ENCODE measurements at regions not wholly inside any gene's neighbourhood (a gene's known extent, or its start where the extent isn't known, plus 50 kb on each side); places are given as distances from the start of the nearest gene placed in this dataset.

GRCh38 chr7:51665045-51665780, 348.6 kb upstream of the COBL start:
- peak overlapping the region; percentile 25 for H3K27ac ChIP-seq (ENCODE audit: low read depth, low read length)
- 65% methylated on average over 4 of the region's 7 CpGs for WGBS (ENCODE audit: insufficient coverage)
- H3K9me3 ChIP-seq (ENCODE audit: control insufficient read depth, insufficient read depth, low read length), result no peaks in the 10 kb centered on the region
- no peaks in the 10 kb centered on the region for H3K36me3 ChIP-seq (ENCODE audit: control insufficient read depth, insufficient read depth, low read length)
- DNase-seq (ENCODE audit: low read depth in 4 of 6, low spot score in 6 of 6), result peak in 2 of 6 donors; percentile 71 to 87
- no peaks in the 10 kb centered on the region for H3K27me3 ChIP-seq (ENCODE audit: control insufficient read depth, insufficient read depth, low read length)
- no peaks in the 10 kb centered on the region for H3K4me1 ChIP-seq (ENCODE audit: control insufficient read depth, insufficient read depth, low read length)
- H3K4me3 ChIP-seq (ENCODE audit: low read depth, low read length), result no peak overlapping the region

GRCh38 chr7:51660516-51660915, 343.9 kb upstream of the COBL start:
- no peak overlapping the region for H3K27ac ChIP-seq (ENCODE audit: low read depth, low read length)
- H3K4me1 ChIP-seq (ENCODE audit: control insufficient read depth, insufficient read depth, low read length), result no peaks in the 10 kb centered on the region
- no peaks in the 10 kb centered on the region for H3K36me3 ChIP-seq (ENCODE audit: control insufficient read depth, insufficient read depth, low read length)
- no peak for DNase-seq (ENCODE audit: low read depth in 4 of 6, low spot score in 6 of 6)
- H3K9me3 ChIP-seq (ENCODE audit: control insufficient read depth, insufficient read depth, low read length), result no peaks in the 10 kb centered on the region
- no peaks in the 10 kb centered on the region for H3K27me3 ChIP-seq (ENCODE audit: control insufficient read depth, insufficient read depth, low read length)
- H3K4me3 ChIP-seq (ENCODE audit: low read depth, low read length), result no peak overlapping the region
- WGBS (ENCODE audit: insufficient coverage), result 94% methylated on average over 3 of the region's 7 CpGs

- no peak overlapping the region for H3K27ac ChIP-seq (ENCODE audit: low read depth, low read length)
- H3K36me3 ChIP-seq (ENCODE audit: control insufficient read depth, insufficient read depth, low read length), result no peaks in the 10 kb centered on the region
- H3K27me3 ChIP-seq (ENCODE audit: control insufficient read depth, insufficient read depth, low read length), result no peaks in the 10 kb centered on the region
- H3K4me3 ChIP-seq (ENCODE audit: low read depth, low read length), result no peak overlapping the region
- WGBS (ENCODE audit: insufficient coverage), result 93% methylated on average over 5 of the region's 6 CpGs
- H3K9me3 ChIP-seq (ENCODE audit: control insufficient read depth, insufficient read depth, low read length), result no peaks in the 10 kb centered on the region
- H3K4me1 ChIP-seq (ENCODE audit: control insufficient read depth, insufficient read depth, low read length), result no peaks in the 10 kb centered on the region
- no peak for DNase-seq (ENCODE audit: low read depth in 4 of 6, low spot score in 6 of 6)
These were observed 342.1 kb upstream of the COBL start for GRCh38 chr7:51658684-51659083.

- Histone ChIP-seq H3K27me3 (ENCODE audit: control insufficient read depth, insufficient read depth, low read length) (no peaks in the 10 kb centered on the region), H3K36me3 (ENCODE audit: control insufficient read depth, insufficient read depth, low read length) (no peaks in the 10 kb centered on the region), H3K4me3 (ENCODE audit: low read depth, low read length) (no peak overlapping the region), H3K4me1 (ENCODE audit: control insufficient read depth, insufficient read depth, low read length) (peaks cover 22% of the 10 kb centered on the region), H3K27ac (ENCODE audit: low read depth, low read length) (peak overlapping the region; percentile 62), H3K9me3 (ENCODE audit: control insufficient read depth, insufficient read depth, low read length) (no peaks in the 10 kb centered on the region)
- 11% methylated on average over 14 of the region's 14 CpGs for WGBS (ENCODE audit: insufficient coverage)
- peak in 5 of 6 donors; percentile 58 to 94 (median 64) for DNase-seq (ENCODE audit: low read depth in 4 of 6, low spot score in 6 of 6)
These were observed 331.3 kb upstream of the COBL start for GRCh38 chr7:51647931-51648351.

GRCh38 chr7:51647486-51647885, 330.9 kb upstream of the COBL start:
- Histone ChIP-seq H3K4me3 (ENCODE audit: low read depth, low read length) (no peak overlapping the region), H3K4me1 (ENCODE audit: control insufficient read depth, insufficient read depth, low read length) (peaks cover 22% of the 10 kb centered on the region), H3K36me3 (ENCODE audit: control insufficient read depth, insufficient read depth, low read length) (no peaks in the 10 kb centered on the region), H3K27ac (ENCODE audit: low read depth, low read length) (peak overlapping the region; percentile 6), H3K9me3 (ENCODE audit: control insufficient read depth, insufficient read depth, low read length) (no peaks in the 10 kb centered on the region), H3K27me3 (ENCODE audit: control insufficient read depth, insufficient read depth, low read length) (no peaks in the 10 kb centered on the region)
- DNase-seq (ENCODE audit: low read depth in 4 of 6, low spot score in 6 of 6), result no peak
- 38% methylated on average over 5 of the region's 5 CpGs for WGBS (ENCODE audit: insufficient coverage)

- Histone ChIP-seq H3K27ac (ENCODE audit: low read depth, low read length) (no peak overlapping the region), H3K27me3 (ENCODE audit: control insufficient read depth, insufficient read depth, low read length) (no peaks in the 10 kb centered on the region), H3K9me3 (ENCODE audit: control insufficient read depth, insufficient read depth, low read length) (no peaks in the 10 kb centered on the region), H3K36me3 (ENCODE audit: control insufficient read depth, insufficient read depth, low read length) (no peaks in the 10 kb centered on the region), H3K4me3 (ENCODE audit: low read depth, low read length) (no peak overlapping the region), H3K4me1 (ENCODE audit: control insufficient read depth, insufficient read depth, low read length) (peaks cover 22% of the 10 kb centered on the region)
- peak in 1 of 6 donors; percentile 23 for DNase-seq (ENCODE audit: low read depth in 4 of 6, low spot score in 6 of 6)
- 76% methylated on average over 9 of the region's 16 CpGs for WGBS (ENCODE audit: insufficient coverage)
These were observed 329.2 kb upstream of the COBL start for GRCh38 chr7:51645702-51646298.

GRCh38 chr7:51645255-51645654, 328.6 kb upstream of the COBL start:
- peak in 1 of 6 donors; percentile 75 for DNase-seq (ENCODE audit: low read depth in 4 of 6, low spot score in 6 of 6)
- 22% methylated on average over 8 of the region's 11 CpGs for WGBS (ENCODE audit: insufficient coverage)
- no peak overlapping the region for H3K27ac ChIP-seq (ENCODE audit: low read depth, low read length)

GRCh38 chr7:51644216-51644615, 327.6 kb upstream of the COBL start:
- DNase-seq (ENCODE audit: low read depth in 4 of 6, low spot score in 6 of 6), result no peak
- Histone ChIP-seq H3K27ac (ENCODE audit: low read depth, low read length) (no peak overlapping the region), H3K36me3 (ENCODE audit: control insufficient read depth, insufficient read depth, low read length) (no peaks in the 10 kb centered on the region), H3K4me1 (ENCODE audit: control insufficient read depth, insufficient read depth, low read length) (peaks cover 22% of the 10 kb centered on the region), H3K4me3 (ENCODE audit: low read depth, low read length) (no peak overlapping the region), H3K27me3 (ENCODE audit: control insufficient read depth, insufficient read depth, low read length) (no peaks in the 10 kb centered on the region), H3K9me3 (ENCODE audit: control insufficient read depth, insufficient read depth, low read length) (no peaks in the 10 kb centered on the region)
- no CpG with 5 or more reads among the region's 2 CpGs for WGBS (ENCODE audit: insufficient coverage)

More at GRCh38 chr7:51645255-51645654, 328.6 kb upstream of the COBL start:
- Histone ChIP-seq H3K4me3 (ENCODE audit: low read depth, low read length) (no peak overlapping the region), H3K27me3 (ENCODE audit: control insufficient read depth, insufficient read depth, low read length) (no peaks in the 10 kb centered on the region), H3K36me3 (ENCODE audit: control insufficient read depth, insufficient read depth, low read length) (no peaks in the 10 kb centered on the region), H3K9me3 (ENCODE audit: control insufficient read depth, insufficient read depth, low read length) (no peaks in the 10 kb centered on the region), H3K4me1 (ENCODE audit: control insufficient read depth, insufficient read depth, low read length) (peaks cover 22% of the 10 kb centered on the region)

GRCh38 chr7:51640841-51641240, 324.2 kb upstream of the COBL start:
- DNase-seq (ENCODE audit: low read depth in 4 of 6, low spot score in 6 of 6), result no peak
- Histone ChIP-seq H3K27me3 (ENCODE audit: control insufficient read depth, insufficient read depth, low read length) (no peaks in the 10 kb centered on the region), H3K9me3 (ENCODE audit: control insufficient read depth, insufficient read depth, low read length) (no peaks in the 10 kb centered on the region), H3K4me3 (ENCODE audit: low read depth, low read length) (no peak overlapping the region), H3K27ac (ENCODE audit: low read depth, low read length) (no peak overlapping the region), H3K36me3 (ENCODE audit: control insufficient read depth, insufficient read depth, low read length) (no peaks in the 10 kb centered on the region), H3K4me1 (ENCODE audit: control insufficient read depth, insufficient read depth, low read length) (peaks cover 14% of the 10 kb centered on the region)
- WGBS (ENCODE audit: insufficient coverage), result no CpG with 5 or more reads among the region's 9 CpGs

Measured in spinal cord (tissue), 9 donors.